B cell (primary cell): ENCODE measurements at regions not wholly inside any gene's neighbourhood (a gene's known extent, or its start where the extent isn't known, plus 50 kb on each side); places are given as distances from the start of the nearest gene placed in this dataset.

Experiments
- ATAC-seq: fragments of 200-7000 bp; cut with Tn5 transposase; one replicate; pipeline ENCODE4 v1.10.0; 2021; ENCODE audit warnings: low read depth, mild to moderate bottlenecking, moderate number of reproducible peaks, moderate library complexity
- CTCF ChIA-PET: fragments of 350-600 bp; sonication (Branson Sonifier 250); formaldehyde crosslinking; loops from one replicate; lab custom pipeline; 2021; ENCODE audit warnings: antibody characterized with exemption, inconsistent platforms; lab: Charles Lee
- POLR2A ChIA-PET: fragments of 350-600 bp; sonication (Branson Sonifier 250); formaldehyde crosslinking; loops from one replicate; lab custom pipeline; 2021; ENCODE audit warnings: antibody characterized with exemption; lab: Charles Lee
- DNase-seq: peaks from one replicate; pipeline ENCODE4 v3.0.0; 2013
- H2AFZ ChIP-seq: 2 replicates; pipeline ENCODE4 v1.6.1; 2012; ENCODE audit warnings: mild to moderate bottlenecking, low read depth, low read length; ENCODE audit not compliant: insufficient read depth, poor library complexity, severe bottlenecking
- H3K27ac ChIP-seq, 2 donors: 1 replicate in 1 of 2; 2 replicates in 1 of 2; pipeline ENCODE4 v1.5.1; 2012 to 2013; ENCODE audit warnings: low read length in 2 of 2, mild to moderate bottlenecking in 2 of 2, moderate library complexity in 1 of 2
- H3K27me3 ChIP-seq, 4 experiments: fragments of 200-600 bp in 1 of 4; sonication (generic) in 1 of 4; replicated peaks in 1 of 4; 1 replicate in 2 of 4; 2 replicates in 2 of 4; pipeline versions ENCODE4 v1.6.1 to v1.7.0; 2013 to 2016; ENCODE audit warnings: low read length in 3 of 4, mild to moderate bottlenecking in 2 of 4, mixed read lengths in 1 of 4, moderate library complexity in 1 of 4; ENCODE audit not compliant: insufficient read depth in 4 of 4, control insufficient read depth in 3 of 4; ENCODE audit errors: control extremely low read depth in 1 of 4
- H3K36me3 ChIP-seq, 2 experiments: replicated peaks in 1 of 2; 1 replicate in 1 of 2; 2 replicates in 1 of 2; pipeline versions ENCODE4 v1.6.1 to v1.7.1; 2013; ENCODE audit warnings: low read length in 1 of 2; ENCODE audit not compliant: insufficient read depth in 2 of 2, control insufficient read depth in 1 of 2; ENCODE audit errors: control extremely low read depth in 1 of 2, extremely low read depth in 1 of 2
- H3K4me1 ChIP-seq, 2 donors: fragments of 200-600 bp in 1 of 2; sonication (generic) in 1 of 2; 1 replicate in 1 of 2; 2 replicates in 1 of 2; pipeline versions ENCODE4 v1.5.1 to v1.6.1; 2013 to 2017; ENCODE audit warnings: low read length in 2 of 2; ENCODE audit not compliant: control insufficient read depth in 2 of 2, insufficient read depth in 2 of 2
- H3K4me2 ChIP-seq: replicated peaks from 2 replicates; pipeline ENCODE3; 2012; ENCODE audit warnings: mild to moderate bottlenecking, low read depth, low read length; ENCODE audit not compliant: poor library complexity, severe bottlenecking
- H3K4me3 ChIP-seq, 5 experiments: fragments of 200-600 bp in 1 of 5; sonication (generic) in 1 of 5; 1 replicate in 3 of 5; 2 replicates in 2 of 5; pipeline versions ENCODE4 v1.5.1 to v1.7.0; 2011 to 2016; ENCODE audit warnings: low read length in 4 of 5, mild to moderate bottlenecking in 4 of 5, low read depth in 2 of 5, control low read depth in 1 of 5, moderate library complexity in 1 of 5; ENCODE audit not compliant: insufficient read depth in 1 of 5; ENCODE audit errors: control extremely low read depth in 1 of 5, extremely low read depth in 1 of 5
- H3K79me2 ChIP-seq: fragments of 200-600 bp; sonication (generic); one replicate; pipeline ENCODE4 v1.6.0; 2016; ENCODE audit warnings: low read length; ENCODE audit not compliant: control insufficient read depth, insufficient read depth
- H3K9ac ChIP-seq: fragments of 200-600 bp; sonication (generic); 2 replicates; pipeline ENCODE4 v1.6.1; 2017; ENCODE audit warnings: mild to moderate bottlenecking, low read length, moderate library complexity
- H3K9me3 ChIP-seq, 3 donors: one replicate each; pipeline versions ENCODE4 v1.6.1 to v1.7.1; 2013; ENCODE audit warnings: low read length in 2 of 3; ENCODE audit not compliant: control insufficient read depth in 2 of 3, insufficient read depth in 1 of 3; ENCODE audit errors: control extremely low read depth in 1 of 3
- H4K20me1 ChIP-seq: 2 replicates; pipeline ENCODE4 v1.6.0; 2012; ENCODE audit warnings: mild to moderate bottlenecking, low read length; ENCODE audit not compliant: insufficient read depth, control insufficient read depth, poor library complexity, severe bottlenecking
- H3K27ac Mint-ChIP-seq: one replicate; pipeline ENCODE4 v1.8.0; 2021; ENCODE audit warnings: mixed read lengths
- H3K27me3 Mint-ChIP-seq: one replicate; pipeline ENCODE4 v1.8.0; 2021; ENCODE audit warnings: mixed read lengths
- H3K4me1 Mint-ChIP-seq: one replicate; pipeline ENCODE4 v1.8.0; 2021; ENCODE audit warnings: mixed read lengths
- H3K4me3 Mint-ChIP-seq: one replicate; pipeline ENCODE4 v1.8.0; 2021; ENCODE audit warnings: mixed read lengths
- H3K9me3 Mint-ChIP-seq: one replicate; pipeline ENCODE4 v1.8.0; 2022; ENCODE audit warnings: mixed read lengths; ENCODE audit not compliant: insufficient read depth
- EZH2 ChIP-seq: IDR thresholded peaks from 2 replicates; pipeline ENCODE4 v1.6.1; 2012; ENCODE audit warnings: borderline replicate concordance, low read depth, mild to moderate bottlenecking, moderate library complexity, low read length; ENCODE audit not compliant: insufficient read depth, poor library complexity, severe bottlenecking
- WGBS: methylation state at CpG from one replicate; pipeline ENCODE4 v1.1.5; 2013; ENCODE audit warnings: missing lambda C conversion rate; ENCODE audit not compliant: insufficient coverage; 5-methylcytosine and 5-hydroxymethylcytosine counted together
- intact Hi-C: fragments of 100-400 bp; cut with micrococcal nuclease; formaldehyde crosslinking; loops from one replicate; pipeline ENCODE4 v1.10.0; 2022
- TF ChIP-seq, protein P1 (sequence below): fragments of 200-600 bp; IDR thresholded peaks from one replicate; pipeline ENCODE4 v1.8.0; 2022; ENCODE audit warnings: antibody characterized with exemption, mild to moderate bottlenecking

DNA sequence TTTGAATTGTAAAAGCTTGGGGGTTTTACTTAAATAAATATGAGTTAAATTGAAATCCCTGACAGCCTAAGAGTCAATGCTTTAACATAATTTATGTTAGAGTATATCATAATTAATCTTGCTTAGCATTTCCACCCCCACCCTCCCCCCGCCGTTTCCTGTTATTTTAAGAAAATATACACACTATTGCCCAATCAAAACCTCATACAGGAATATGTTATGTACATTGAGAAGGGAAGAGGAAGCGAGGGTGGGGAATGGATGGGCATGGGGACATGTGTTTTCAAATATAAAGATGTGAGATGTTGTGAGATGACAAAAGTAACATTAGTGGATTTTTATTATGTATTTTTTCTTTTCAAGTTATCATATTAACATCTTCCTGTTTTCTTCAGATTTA lies 561.1 kb upstream of the MEF2C start:
- Histone ChIP-seq H3K27me3 (no peaks in the 10 kb centered on the region), H3K79me2 (no peaks in the 10 kb centered on the region), H3K27ac (peak overlapping the region; percentile 72 to 89), H3K4me3 (peak overlapping the region in 3 of 5 experiments; percentile 12 to 24 (median 16)), H2AFZ (peak overlapping the region; percentile 74), H3K4me2 (peak overlapping the region; percentile 58), H3K9ac (peak overlapping the region; percentile 34), H3K36me3 (no peaks in the 10 kb centered on the region), H3K4me1 (peaks cover 63 to 91% of the 10 kb centered on the region in 2 donors), H3K9me3 (no peaks in the 10 kb centered on the region), H4K20me1 (no peaks in the 10 kb centered on the region)
- no peak for TF ChIP-seq EZH2
- TF ChIP-seq, protein P1, sequence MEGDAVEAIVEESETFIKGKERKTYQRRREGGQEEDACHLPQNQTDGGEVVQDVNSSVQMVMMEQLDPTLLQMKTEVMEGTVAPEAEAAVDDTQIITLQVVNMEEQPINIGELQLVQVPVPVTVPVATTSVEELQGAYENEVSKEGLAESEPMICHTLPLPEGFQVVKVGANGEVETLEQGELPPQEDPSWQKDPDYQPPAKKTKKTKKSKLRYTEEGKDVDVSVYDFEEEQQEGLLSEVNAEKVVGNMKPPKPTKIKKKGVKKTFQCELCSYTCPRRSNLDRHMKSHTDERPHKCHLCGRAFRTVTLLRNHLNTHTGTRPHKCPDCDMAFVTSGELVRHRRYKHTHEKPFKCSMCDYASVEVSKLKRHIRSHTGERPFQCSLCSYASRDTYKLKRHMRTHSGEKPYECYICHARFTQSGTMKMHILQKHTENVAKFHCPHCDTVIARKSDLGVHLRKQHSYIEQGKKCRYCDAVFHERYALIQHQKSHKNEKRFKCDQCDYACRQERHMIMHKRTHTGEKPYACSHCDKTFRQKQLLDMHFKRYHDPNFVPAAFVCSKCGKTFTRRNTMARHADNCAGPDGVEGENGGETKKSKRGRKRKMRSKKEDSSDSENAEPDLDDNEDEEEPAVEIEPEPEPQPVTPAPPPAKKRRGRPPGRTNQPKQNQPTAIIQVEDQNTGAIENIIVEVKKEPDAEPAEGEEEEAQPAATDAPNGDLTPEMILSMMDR = no peak
- intact Hi-C loops = loop anchor here (2.0 to 5.0 kb wide), 4 partner anchors 15 to 712 kb away; no protein-coding TSS in a partner anchor
- DNase-seq (peak; percentile 46), ATAC-seq (peak; percentile 39)
- WGBS = no CpG with 5 or more reads among the region's 3 CpGs
- Mint-ChIP-seq H3K27ac (peak overlapping the region; percentile 88), H3K4me3 (peak overlapping the region; percentile 65), H3K9me3 (no peaks in the 10 kb centered on the region), H3K4me1 (peaks cover 70% of the 10 kb centered on the region), H3K27me3 (no peaks in the 10 kb centered on the region)
- ChIA-PET CTCF (no interaction called here), POLR2A (interaction anchor here (0.6 to 0.7 kb wide), 2 partner anchors 615 to 1085 kb away, joined by 3 read pairs; partner anchors contain the start of gene LYSMD3)

DNA sequence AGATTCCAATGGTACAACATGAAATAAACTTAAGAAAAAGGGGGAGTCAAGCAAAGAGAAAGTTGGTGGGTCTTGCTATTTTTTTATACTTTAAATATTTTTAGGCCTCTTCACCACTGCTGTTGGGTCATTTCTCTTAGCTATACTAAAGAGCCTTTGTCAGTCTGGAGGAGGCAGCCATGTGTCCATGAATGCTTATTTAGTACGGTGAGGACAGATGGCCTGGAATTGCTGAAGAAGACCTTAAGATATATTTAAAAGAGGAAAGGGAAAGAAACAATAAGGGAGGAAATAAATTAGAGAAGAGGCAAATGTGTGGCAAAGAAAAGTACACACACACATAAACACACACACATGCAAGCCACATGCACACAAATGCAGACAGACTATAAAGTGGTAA lies 560.5 kb upstream of the MEF2C start:
- Mint-ChIP-seq H3K4me3 (peak overlapping the region; percentile 60), H3K9me3 (no peaks in the 10 kb centered on the region), H3K27ac (peak overlapping the region; percentile 88), H3K27me3 (no peaks in the 10 kb centered on the region), H3K4me1 (peaks cover 74% of the 10 kb centered on the region)
- H4K20me1 ChIP-seq = no peaks in the 10 kb centered on the region
- H3K4me3 ChIP-seq = peak overlapping the region in 3 of 5 experiments; percentile 12 to 24 (median 16)
- peak overlapping the region; percentile 34 for H3K9ac ChIP-seq
- WGBS = no CpG with 5 or more reads among the region's 1 CpG
- intact Hi-C loops = loop anchor here (2.0 to 5.0 kb wide), 4 partner anchors 47 to 711 kb away; no protein-coding TSS in a partner anchor
- POLR2A ChIA-PET = interaction anchor here (0.7 kb wide), 1 partner anchor 614 kb away, joined by 3 read pairs; no protein-coding TSS in a partner anchor
- H3K4me2 ChIP-seq = peak overlapping the region; percentile 58
- CTCF ChIA-PET = interaction anchor here (1.0 kb wide), 1 partner anchor 286 kb away, joined by 4 read pairs; no protein-coding TSS in a partner anchor
- H2AFZ ChIP-seq = peak overlapping the region; percentile 45
- no peaks in the 10 kb centered on the region for H3K9me3 ChIP-seq
- H3K4me1 ChIP-seq = peaks cover 66 to 92% of the 10 kb centered on the region in 2 donors
- no peaks in the 10 kb centered on the region for H3K27me3 ChIP-seq
- H3K27ac ChIP-seq = peak overlapping the region; percentile 72 to 89
- ATAC-seq = peak; percentile 18
- H3K36me3 ChIP-seq = no peaks in the 10 kb centered on the region
- TF ChIP-seq, protein P1 = no peak
- no peak for TF ChIP-seq EZH2
- no peak for DNase-seq
- H3K79me2 ChIP-seq = no peaks in the 10 kb centered on the region
